ENCODE measurements at regions not wholly inside any gene's neighbourhood (a gene's known extent, or its start where the extent isn't known, plus 50 kb on each side); places are given as distances from the start of the nearest gene placed in this dataset.

GRCh38 chr13:97121894-97122293, 100.2 kb upstream of the MBNL2 start:
- H3K27ac ChIP-seq, result no peak overlapping the region; the same call in 1 of the 2 replicates
- ChIA-PET POLR2A (ENCODE audit: low non-redundant PET) (no interaction called here), CTCF (no interaction called here)
- DNase-seq (ENCODE audit: low spot score), result no peak
- TF ChIP-seq CTCF (conservative IDR thresholded peaks at IDR 0.05; ENCODE audit: low read depth), result no peak

GRCh38 chr13:97122381-97122996, 99.6 kb upstream of the MBNL2 start:
- TF ChIP-seq CTCF (conservative IDR thresholded peaks at IDR 0.05; ENCODE audit: low read depth), result no peak
- DNase-seq (ENCODE audit: low spot score), result peak; percentile 48
- POLR2A ChIA-PET (ENCODE audit: low non-redundant PET), result no interaction called here
- no peak overlapping the region for H3K27ac ChIP-seq
- CTCF ChIA-PET, result interaction anchor here (2.1 kb wide), 1 partner anchor 13 kb away, joined by 4 read pairs; no protein-coding TSS in a partner anchor

- ChIA-PET CTCF (interaction anchor here (2.1 kb wide), 1 partner anchor 14 kb away, joined by 4 read pairs; no protein-coding TSS in a partner anchor), POLR2A (ENCODE audit: low non-redundant PET) (no interaction called here)
- no peak for DNase-seq (ENCODE audit: low spot score)
- peak overlapping the region; percentile 40 for H3K27ac ChIP-seq
- TF ChIP-seq CTCF (conservative IDR thresholded peaks at IDR 0.05; ENCODE audit: low read depth), result no peak
These were observed 97.9 kb upstream of the MBNL2 start for GRCh38 chr13:97124206-97124605.

- POLR2A ChIA-PET (ENCODE audit: low non-redundant PET), result interaction anchor here (1.2 kb wide), 1 partner anchor 227 kb away, joined by 6 read pairs; no protein-coding TSS in a partner anchor
- CTCF ChIA-PET, result interaction anchor here (0.6 kb wide), 1 partner anchor 1143 kb away, joined by 3 read pairs; no protein-coding TSS in a partner anchor
- no peak for TF ChIP-seq CTCF (conservative IDR thresholded peaks at IDR 0.05; ENCODE audit: low read depth)
- peak; percentile 84 for DNase-seq (ENCODE audit: low spot score)
- peak overlapping the region; percentile 88 for H3K27ac ChIP-seq
These were observed 97.0 kb upstream of the MBNL2 start for GRCh38 chr13:97124915-97125809.

- TF ChIP-seq CTCF (conservative IDR thresholded peaks at IDR 0.05; ENCODE audit: low read depth), result no peak
- peak; percentile 69 for DNase-seq (ENCODE audit: low spot score)
- ChIA-PET CTCF (interaction anchor here (0.6 to 1.0 kb wide), 2 partner anchors 86 to 1144 kb away, joined by 3 read pairs; no protein-coding TSS in a partner anchor), POLR2A (ENCODE audit: low non-redundant PET) (interaction anchor here (0.6 to 1.2 kb wide), 2 partner anchors 97 to 226 kb away, joined by 6 to 10 read pairs; no protein-coding TSS in a partner anchor)
- peak overlapping the region; percentile 88 for H3K27ac ChIP-seq
These were observed 96.1 kb upstream of the MBNL2 start for GRCh38 chr13:97125810-97126738.

All from RWPE1 (cell line).